Urinary bladder (tissue), 3 donors: ENCODE measurements at regions not wholly inside any gene's neighbourhood (a gene's known extent, or its start where the extent isn't known, plus 50 kb on each side); places are given as distances from the start of the nearest gene placed in this dataset.

Experiments
- DNase-seq: peaks from one replicate; pipeline ENCODE4 v3.0.0-alpha.2; 2015; ENCODE audit errors: extremely low spot score
- H3K27ac ChIP-seq: one replicate; pipeline ENCODE4 v1.5.1; 2013; ENCODE audit warnings: low read depth, mild to moderate bottlenecking, moderate library complexity
- H3K36me3 ChIP-seq: one replicate; pipeline ENCODE4 v1.6.1; 2013; ENCODE audit warnings: mild to moderate bottlenecking, moderate library complexity; ENCODE audit not compliant: insufficient read depth
- H3K4me1 ChIP-seq: one replicate; pipeline ENCODE4 v1.6.1; 2013; ENCODE audit warnings: mild to moderate bottlenecking, moderate library complexity; ENCODE audit not compliant: insufficient read depth
- H3K4me3 ChIP-seq: one replicate; pipeline ENCODE4 v1.5.1; 2013; ENCODE audit warnings: low read depth, low read length
- WGBS: extraction: QIAGEN DNeasy Blood & Tissue Kit; methylation state at CpG from one replicate; pipeline ENCODE4 v1.1.7; 2013; 5-methylcytosine and 5-hydroxymethylcytosine counted together
- donor health status: healthy with polysubstance abuse.
- donor health status: healthy.

DNA sequence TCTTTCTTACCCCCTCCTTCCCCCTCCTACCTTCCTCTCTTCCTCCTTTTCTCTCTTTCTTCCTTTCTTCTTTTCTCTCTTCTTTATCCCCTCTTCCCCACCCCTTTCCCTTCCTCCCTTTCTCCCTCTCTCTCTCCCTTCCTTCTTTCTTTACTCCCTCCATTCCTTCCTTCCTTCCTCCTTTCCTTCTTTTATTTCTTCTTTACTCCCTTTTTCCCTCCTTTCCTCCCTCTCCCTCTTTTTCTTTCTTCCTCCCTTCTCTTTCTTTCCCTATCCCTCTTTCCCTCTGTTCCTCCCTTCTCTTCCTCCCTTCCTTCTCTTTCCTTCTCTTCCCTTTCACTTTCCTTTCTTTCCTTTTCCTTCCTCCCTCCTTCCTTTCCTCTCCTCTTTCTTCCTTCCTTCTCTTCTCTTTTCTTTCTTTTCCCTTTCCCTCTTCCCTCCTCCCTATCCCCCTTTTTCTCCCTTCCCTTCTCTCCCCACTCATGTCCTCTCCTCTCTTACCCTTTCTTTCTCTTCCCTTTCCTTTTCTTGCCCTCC is 302.3 kb upstream of the TBX3 start:
- H3K27ac ChIP-seq = no peak overlapping the region
- H3K36me3 ChIP-seq = peaks cover 2% of the 10 kb centered on the region
- no peaks in the 10 kb centered on the region for H3K4me1 ChIP-seq
- DNase-seq = no peak
- no peak overlapping the region for H3K4me3 ChIP-seq

DNA sequence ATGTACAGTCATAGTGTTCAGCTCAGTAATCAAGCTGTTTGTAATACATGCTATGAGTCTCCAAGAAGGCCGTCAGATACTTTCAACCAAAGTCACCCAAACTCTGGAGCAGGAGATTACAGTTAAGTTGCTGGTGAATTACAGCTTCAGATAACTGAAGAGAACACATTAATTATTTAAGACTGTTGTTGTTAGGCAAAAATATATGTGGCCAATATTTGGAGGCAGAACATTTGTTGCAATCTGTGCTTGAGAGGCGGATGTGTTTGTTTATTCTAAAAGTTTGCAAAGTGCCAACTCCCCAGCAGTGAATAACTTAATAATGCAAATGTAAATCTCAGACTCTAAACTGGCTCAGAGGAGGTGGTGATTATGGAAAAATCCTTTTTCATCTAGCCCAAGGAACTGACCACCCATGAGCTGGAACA is 300.7 kb upstream of the TBX3 start:
- WGBS = 65% methylated on average over 2 of the region's 2 CpGs
- DNase-seq = no peak

GRCh38 chr12:114982760-114983159 is 298.8 kb upstream of the TBX3 start:
- no peak for DNase-seq
- peaks cover 2% of the 10 kb centered on the region for H3K36me3 ChIP-seq
- no peaks in the 10 kb centered on the region for H3K4me1 ChIP-seq
- WGBS = 67% methylated on average over 2 of the region's 2 CpGs
- H3K27ac ChIP-seq = no peak overlapping the region
- H3K4me3 ChIP-seq = no peak overlapping the region

More for the DNA sequence above, 300.7 kb upstream of the TBX3 start:
- Histone ChIP-seq H3K36me3 (peaks cover 2% of the 10 kb centered on the region), H3K27ac (no peak overlapping the region), H3K4me1 (no peaks in the 10 kb centered on the region), H3K4me3 (no peak overlapping the region)

DNA sequence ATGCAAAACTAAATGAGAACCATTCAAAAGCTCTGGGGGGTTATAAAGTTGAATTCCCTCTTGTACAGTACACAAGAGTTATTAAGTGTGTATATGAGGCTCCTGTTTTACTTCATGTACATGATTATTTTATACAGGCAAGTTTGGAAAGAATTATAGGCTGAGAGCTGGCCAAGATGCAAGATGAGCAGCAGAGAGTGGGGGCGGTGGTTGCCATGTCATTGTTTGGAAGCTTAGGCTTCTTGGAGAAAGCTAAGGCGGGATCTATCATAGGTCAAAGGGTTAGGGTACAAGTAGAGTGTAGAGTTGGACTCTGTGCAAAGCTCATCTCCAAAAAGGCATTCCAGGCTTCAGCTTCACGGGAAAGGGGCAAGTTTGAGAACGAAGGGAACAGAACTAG is 297.1 kb upstream of the TBX3 start:
- DNase-seq = no peak
- H3K4me3 ChIP-seq = no peak overlapping the region
- WGBS = 36% methylated on average over 4 of the region's 4 CpGs
- peaks cover 2% of the 10 kb centered on the region for H3K36me3 ChIP-seq
- H3K4me1 ChIP-seq = no peaks in the 10 kb centered on the region
- H3K27ac ChIP-seq = no peak overlapping the region

GRCh38 chr12:114976959-114977358 is 293.0 kb upstream of the TBX3 start:
- no peak for DNase-seq
- Histone ChIP-seq H3K27ac (no peak overlapping the region), H3K36me3 (no peaks in the 10 kb centered on the region), H3K4me1 (no peaks in the 10 kb centered on the region), H3K4me3 (no peak overlapping the region)

- H3K4me1 ChIP-seq = no peaks in the 10 kb centered on the region
- no peaks in the 10 kb centered on the region for H3K36me3 ChIP-seq
- H3K27ac ChIP-seq = no peak overlapping the region
- 90% methylated on average over 2 of the region's 2 CpGs for WGBS
- DNase-seq = no peak
- no peak overlapping the region for H3K4me3 ChIP-seq
These were observed 292.4 kb upstream of the TBX3 start for GRCh38 chr12:114976372-114976771.

DNA sequence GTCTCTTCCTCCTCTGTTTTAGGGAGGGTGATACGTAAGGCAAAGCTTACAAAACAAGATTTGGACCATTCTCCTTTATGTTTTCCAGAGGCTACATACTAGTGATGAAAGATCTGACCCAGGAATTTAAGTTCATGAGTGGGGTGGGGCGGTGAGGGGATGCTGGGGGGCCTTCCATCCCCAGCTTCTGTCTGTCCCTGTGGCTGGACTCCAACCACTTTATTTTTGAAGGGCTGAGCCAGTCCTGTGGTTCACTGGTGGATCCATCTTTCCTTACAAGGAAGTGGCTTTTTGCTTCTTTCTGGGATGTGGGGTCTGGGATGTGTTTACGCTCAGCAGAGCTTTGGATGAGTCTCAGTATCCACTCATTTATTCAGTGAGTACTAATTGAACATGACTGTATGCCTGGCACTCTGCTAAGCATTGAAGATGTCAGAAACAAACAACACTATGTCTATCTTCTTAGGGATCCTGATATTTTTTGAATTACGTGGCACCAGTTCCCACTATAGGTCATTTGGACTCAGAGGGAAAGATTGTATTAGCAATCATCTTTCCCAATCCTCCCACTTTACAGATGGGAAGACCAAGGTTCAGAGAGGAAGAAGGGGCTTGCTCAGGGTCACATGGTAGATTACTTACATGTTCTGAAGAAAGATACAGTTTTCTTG is 291.8 kb upstream of the TBX3 start:
- DNase-seq = no peak
- H3K27ac ChIP-seq = no peak overlapping the region
- H3K4me1 ChIP-seq = no peaks in the 10 kb centered on the region
- H3K4me3 ChIP-seq = no peak overlapping the region
- 68% methylated on average over 4 of the region's 4 CpGs for WGBS
- H3K36me3 ChIP-seq = no peaks in the 10 kb centered on the region

DNA sequence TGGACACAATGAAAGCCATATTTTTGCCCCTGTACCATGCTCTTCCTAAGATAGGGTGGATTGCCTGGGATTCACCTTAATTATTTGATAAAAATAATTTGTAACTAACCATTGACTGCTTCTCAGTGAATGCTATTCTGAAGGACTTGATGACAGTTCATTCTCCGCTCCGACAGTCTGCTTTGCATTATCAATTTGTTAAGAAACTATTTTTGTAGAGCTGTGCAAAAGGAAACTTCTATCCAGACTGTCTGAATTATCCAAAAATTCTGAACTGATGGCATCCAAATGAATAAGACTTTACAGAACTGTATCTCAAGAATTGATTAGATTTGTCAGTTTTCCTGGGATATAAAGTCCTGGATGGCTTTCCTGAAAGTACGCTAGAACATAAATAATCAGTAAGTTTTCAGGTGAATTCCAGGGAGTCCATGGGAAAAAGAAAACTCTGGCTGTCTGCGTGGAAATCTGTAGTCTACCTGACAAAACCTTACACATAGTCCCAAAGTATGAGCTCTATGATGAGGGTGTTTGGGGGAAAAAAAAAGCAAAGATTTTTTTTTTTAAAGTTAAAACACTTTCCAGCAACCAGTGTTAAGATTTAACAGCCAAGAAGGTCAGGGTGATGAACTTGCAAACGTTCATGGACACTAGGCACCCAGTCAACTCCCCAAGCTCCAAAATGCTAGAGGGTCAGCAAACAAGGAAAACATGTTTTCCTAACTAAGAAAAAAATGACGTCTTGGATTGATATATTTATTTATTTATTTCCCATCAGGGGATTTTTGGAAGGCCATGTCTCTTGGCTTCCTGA is 291.1 kb upstream of the TBX3 start:
- Histone ChIP-seq H3K4me3 (no peak overlapping the region), H3K4me1 (no peaks in the 10 kb centered on the region), H3K36me3 (no peaks in the 10 kb centered on the region), H3K27ac (no peak overlapping the region)
- WGBS = 69% methylated on average over 6 of the region's 6 CpGs
- no peak for DNase-seq

GRCh38 chr12:114974333-114974732 is 290.4 kb upstream of the TBX3 start:
- H3K4me1 ChIP-seq = no peaks in the 10 kb centered on the region
- 78% methylated on average over 2 of the region's 2 CpGs for WGBS
- H3K36me3 ChIP-seq = no peaks in the 10 kb centered on the region
- DNase-seq = no peak
- no peak overlapping the region for H3K27ac ChIP-seq
- no peak overlapping the region for H3K4me3 ChIP-seq

DNA sequence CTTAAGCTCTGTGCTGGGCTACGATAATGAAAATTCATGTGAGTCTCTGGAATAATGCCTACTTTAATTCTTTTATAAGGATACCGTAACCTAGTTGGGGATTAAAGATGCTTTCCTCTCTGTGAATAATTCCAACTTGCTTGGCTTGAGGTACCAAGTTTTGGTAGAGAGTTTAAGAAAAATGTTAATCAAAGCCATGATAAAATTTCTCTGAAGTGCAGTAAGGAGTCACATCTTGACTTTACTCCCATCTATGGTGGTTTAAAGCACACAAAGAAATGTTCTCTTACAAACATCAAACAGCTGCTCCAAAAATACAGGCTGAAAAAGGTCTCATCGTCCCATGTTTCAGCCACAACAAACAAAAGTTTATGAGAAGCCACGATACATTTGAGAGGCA is 284.8 kb upstream of the TBX3 start:
- DNase-seq = no peak
- WGBS = 41% methylated on average over 4 of the region's 4 CpGs
- no peak overlapping the region for H3K27ac ChIP-seq
- H3K4me1 ChIP-seq = no peaks in the 10 kb centered on the region
- H3K4me3 ChIP-seq = no peak overlapping the region
- no peaks in the 10 kb centered on the region for H3K36me3 ChIP-seq

GRCh38 chr12:114967151-114967550 is 283.2 kb upstream of the TBX3 start:
- no peaks in the 10 kb centered on the region for H3K36me3 ChIP-seq
- H3K4me1 ChIP-seq = no peaks in the 10 kb centered on the region
- 82% methylated on average over 5 of the region's 5 CpGs for WGBS
- H3K27ac ChIP-seq = no peak overlapping the region
- H3K4me3 ChIP-seq = no peak overlapping the region
- no peak for DNase-seq

DNA sequence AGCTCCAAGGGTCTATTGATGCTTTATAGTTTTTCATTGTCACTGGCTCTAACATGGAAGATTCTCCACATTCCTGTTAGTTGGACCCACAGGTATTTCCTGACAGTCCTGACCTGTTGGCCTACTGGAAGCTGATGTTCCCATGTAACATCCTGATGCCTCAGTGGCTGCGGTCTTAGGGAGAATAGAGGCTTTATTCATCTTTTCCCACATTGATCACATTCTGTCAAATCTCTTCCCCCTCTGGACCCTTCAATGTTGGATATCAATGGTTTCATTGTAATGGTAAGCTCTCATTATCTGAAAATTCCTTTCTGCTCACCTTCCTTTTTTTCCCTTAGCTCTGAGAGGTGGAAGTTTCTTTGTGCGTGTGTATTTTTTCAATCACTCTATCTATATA is 280.9 kb upstream of the TBX3 start:
- no peak overlapping the region for H3K27ac ChIP-seq
- DNase-seq = no peak
- H3K4me1 ChIP-seq = no peaks in the 10 kb centered on the region
- no peak overlapping the region for H3K4me3 ChIP-seq
- H3K36me3 ChIP-seq = no peaks in the 10 kb centered on the region
- WGBS = 94% methylated on average over 2 of the region's 2 CpGs

- no peaks in the 10 kb centered on the region for H3K36me3 ChIP-seq
- H3K4me1 ChIP-seq = no peaks in the 10 kb centered on the region
- WGBS = 91% methylated on average over 4 of the region's 4 CpGs
- H3K27ac ChIP-seq = no peak overlapping the region
- no peak for DNase-seq
- H3K4me3 ChIP-seq = no peak overlapping the region
These were observed 279.9 kb upstream of the TBX3 start for GRCh38 chr12:114963846-114964245.

DNA sequence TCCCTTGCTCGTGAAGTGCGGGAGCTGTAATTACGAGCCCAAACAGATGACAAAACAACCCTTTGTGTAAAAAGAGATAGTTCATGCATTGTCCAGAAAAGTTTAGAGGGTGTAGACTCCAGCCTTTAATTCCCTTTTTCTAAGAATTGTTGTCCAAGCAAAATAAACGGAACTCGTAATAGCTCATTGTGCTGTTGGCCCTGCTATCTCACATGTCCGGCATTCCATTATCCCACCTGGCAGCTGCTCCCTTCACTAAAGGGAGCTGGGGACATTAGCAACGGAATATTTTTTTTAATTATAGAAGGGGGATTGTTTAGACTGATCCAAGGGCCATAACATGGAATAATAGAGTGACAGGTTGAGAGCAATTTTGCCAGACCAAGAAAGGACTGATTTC is 277.5 kb upstream of the TBX3 start:
- Histone ChIP-seq H3K4me3 (no peak overlapping the region), H3K27ac (no peak overlapping the region), H3K36me3 (no peaks in the 10 kb centered on the region), H3K4me1 (no peaks in the 10 kb centered on the region)
- no peak for DNase-seq
- 78% methylated on average over 7 of the region's 7 CpGs for WGBS
